GM18519 (cell line): ENCODE measurements at regions not wholly inside any gene's neighbourhood (a gene's known extent, or its start where the extent isn't known, plus 50 kb on each side); places are given as distances from the start of the nearest gene placed in this dataset.
"Not testable (repeated sequence)": the region's sequence is repeated elsewhere in the genome, so short reads cannot be mapped to it uniquely, and the experiment has no call there.

Source experiments
- ATAC-seq: cut with Tn5 transposase; IDR thresholded peaks from one replicate; pipeline ENCODE4 v1.9.1; 2021; ENCODE audit warnings: mild to moderate bottlenecking, moderate library complexity; ENCODE audit not compliant: unreplicated experiment, low FRiP score

- peak; percentile 87 for ATAC-seq
These were observed 52.2 kb upstream of the MKI67 start for GRCh38 chr10:128178302-128178958.

GRCh38 chr10:128180843-128181242 is 54.6 kb upstream of the MKI67 start:
- ATAC-seq, result no peak

- no peak for ATAC-seq
These were observed 59.4 kb upstream of the MKI67 start for GRCh38 chr10:128185627-128186026.

GRCh38 chr10:128186959-128187787 is 61.0 kb upstream of the MKI67 start:
- ATAC-seq, result no peak

- ATAC-seq, result no peak
These were observed 61.6 kb upstream of the MKI67 start for GRCh38 chr10:128187788-128188185.

GRCh38 chr10:128189176-128189575 is 63.0 kb upstream of the MKI67 start:
- ATAC-seq, result no peak

GRCh38 chr10:128191847-128192246 is 65.6 kb upstream of the MKI67 start:
- ATAC-seq, result no peak

- not testable (repeated sequence) for ATAC-seq
These were observed 75.6 kb upstream of the MKI67 start for GRCh38 chr10:128201826-128202225.

GRCh38 chr10:128203028-128203427 is 76.8 kb upstream of the MKI67 start:
- no peak for ATAC-seq

- not testable (repeated sequence) for ATAC-seq
These were observed 79.4 kb upstream of the MKI67 start for GRCh38 chr10:128205591-128205990.

- ATAC-seq, result no peak
These were observed 80.5 kb upstream of the MKI67 start for GRCh38 chr10:128206676-128207075.

- ATAC-seq, result no peak
These were observed 83.6 kb upstream of the MKI67 start for GRCh38 chr10:128209862-128210214.

GRCh38 chr10:128210215-128211063 is 84.2 kb upstream of the MKI67 start:
- ATAC-seq, result no peak

- no peak for ATAC-seq
These were observed 84.9 kb upstream of the MKI67 start for GRCh38 chr10:128211064-128211504.

- peak; percentile 96 for ATAC-seq
These were observed 85.9 kb upstream of the MKI67 start for GRCh38 chr10:128211953-128212727.

GRCh38 chr10:128213156-128213555 is 86.9 kb upstream of the MKI67 start:
- ATAC-seq, result no peak

GRCh38 chr10:128215733-128216132 is 89.5 kb upstream of the MKI67 start:
- no peak for ATAC-seq

GRCh38 chr10:128217136-128217535 is 90.9 kb upstream of the MKI67 start:
- no peak for ATAC-seq

- no peak for ATAC-seq
These were observed 91.9 kb upstream of the MKI67 start for GRCh38 chr10:128218161-128218560.

- ATAC-seq, result no peak
These were observed 93.1 kb upstream of the MKI67 start for GRCh38 chr10:128219295-128219694.
